GM19463 (cell line): ENCODE measurements at regions not wholly inside any gene's neighbourhood (a gene's known extent, or its start where the extent isn't known, plus 50 kb on each side); places are given as distances from the start of the nearest gene placed in this dataset.
"Not testable (repeated sequence)": the region's sequence is repeated elsewhere in the genome, so short reads cannot be mapped to it uniquely, and the experiment has no call there.

ENCODE experiments used
- ATAC-seq: cut with Tn5 transposase; IDR thresholded peaks from one replicate; pipeline ENCODE4 v1.9.1; 2021; ENCODE audit warnings: mild to moderate bottlenecking, moderate library complexity; ENCODE audit not compliant: unreplicated experiment

GRCh38 chr2:54065411-54065810, 50.0 kb upstream of the ACYP2 start:
- ATAC-seq: no peak

- no peak for ATAC-seq
Measured at GRCh38 chr2:54063967-54064535, 51.4 kb upstream of the ACYP2 start.

- no peak for ATAC-seq
Measured at GRCh38 chr2:54062401-54062800, 53.0 kb upstream of the ACYP2 start.

- no peak for ATAC-seq
Measured at GRCh38 chr2:54061272-54061671, 54.1 kb upstream of the ACYP2 start.

GRCh38 chr2:54059986-54060385, 55.4 kb upstream of the ACYP2 start:
- no peak for ATAC-seq

- no peak for ATAC-seq
Measured at GRCh38 chr2:54059504-54059903, 55.9 kb upstream of the ACYP2 start.

GRCh38 chr2:54058449-54058848, 57.0 kb upstream of the ACYP2 start:
- no peak for ATAC-seq

- ATAC-seq: no peak
Measured at GRCh38 chr2:54054774-54055173, 60.6 kb upstream of the ACYP2 start.

- peak; percentile 80 for ATAC-seq
Measured at GRCh38 chr2:54054271-54054670, 61.1 kb upstream of the ACYP2 start.

- peak; percentile 40 for ATAC-seq
Measured at GRCh38 chr2:54053830-54054229, 61.6 kb upstream of the ACYP2 start.

- peak; percentile 4 for ATAC-seq
Measured at GRCh38 chr2:54052825-54053718, 62.3 kb upstream of the ACYP2 start.

GRCh38 chr2:54050445-54050844, 65.0 kb upstream of the ACYP2 start:
- ATAC-seq: no peak

- ATAC-seq: no peak
Measured at GRCh38 chr2:54049365-54049764, 66.0 kb upstream of the ACYP2 start.

- not testable (repeated sequence) for ATAC-seq
Measured at GRCh38 chr2:54048896-54049295, 66.5 kb upstream of the ACYP2 start.

- no peak for ATAC-seq
Measured at GRCh38 chr2:54048117-54048785, 67.2 kb upstream of the ACYP2 start.

GRCh38 chr2:54047658-54048057, 67.8 kb upstream of the ACYP2 start:
- ATAC-seq: no peak

GRCh38 chr2:54047091-54047490, 68.3 kb upstream of the ACYP2 start:
- no peak for ATAC-seq

GRCh38 chr2:54042897-54043620, 72.3 kb upstream of the PSME4 start:
- no peak for ATAC-seq

GRCh38 chr2:54042341-54042740, 71.5 kb upstream of the PSME4 start:
- ATAC-seq: no peak

GRCh38 chr2:54041135-54041534, 70.3 kb upstream of the PSME4 start:
- ATAC-seq: no peak

- ATAC-seq: no peak
Measured at GRCh38 chr2:54040685-54041084, 69.9 kb upstream of the PSME4 start.
